Loucy (cell line): ENCODE measurements at regions not wholly inside any gene's neighbourhood (a gene's known extent, or its start where the extent isn't known, plus 50 kb on each side); places are given as distances from the start of the nearest gene placed in this dataset.

ENCODE experiments used
- H2AFZ ChIP-seq: fragments of 200-600 bp; sonication (generic); 2 replicates; pipeline ENCODE4 v1.6.0; 2016; ENCODE audit warnings: antibody characterized with exemption, mild to moderate bottlenecking, low read length, moderate library complexity
- H3F3A ChIP-seq: fragments of 200-600 bp; 2 replicates; pipeline ENCODE4 v1.6.0; 2016; ENCODE audit warnings: antibody characterized with exemption, low read depth, mild to moderate bottlenecking
- H3K27me3 ChIP-seq: fragments of 200-600 bp; sonication (generic); 2 replicates; pipeline ENCODE4 v1.6.1; 2014; ENCODE audit warnings: low read length, mild to moderate bottlenecking; ENCODE audit not compliant: insufficient read depth, poor library complexity, severe bottlenecking
- H3K36me3 ChIP-seq: fragments of 200-600 bp; sonication (generic); 2 replicates; pipeline ENCODE4 v1.6.1; 2016; ENCODE audit warnings: low read length; ENCODE audit not compliant: insufficient read depth
- H3K4me1 ChIP-seq: fragments of 200-600 bp; sonication (generic); 2 replicates; pipeline ENCODE4 v1.5.1; 2014; ENCODE audit warnings: low read length, mild to moderate bottlenecking; ENCODE audit not compliant: insufficient read depth, poor library complexity, severe bottlenecking
- H3K4me2 ChIP-seq: fragments of 200-600 bp; sonication (generic); 2 replicates; pipeline ENCODE4 v1.6.0; 2014; ENCODE audit warnings: antibody characterized with exemption, low read length, low read depth, mild to moderate bottlenecking; ENCODE audit not compliant: poor library complexity, severe bottlenecking
- H3K4me3 ChIP-seq: fragments of 200-600 bp; sonication (generic); 2 replicates; pipeline ENCODE4 v1.5.1; 2014; ENCODE audit warnings: low read length, mild to moderate bottlenecking, mixed read lengths; ENCODE audit not compliant: poor library complexity, severe bottlenecking
- H3K79me2 ChIP-seq: fragments of 200-600 bp; sonication (generic); 2 replicates; pipeline ENCODE4 v1.6.1; 2014; ENCODE audit warnings: low read length; ENCODE audit not compliant: insufficient read depth
- H3K9ac ChIP-seq: fragments of 200-600 bp; sonication (generic); 2 replicates; pipeline ENCODE4 v1.6.0; 2014; ENCODE audit warnings: mild to moderate bottlenecking, low read depth, low read length, moderate library complexity; ENCODE audit not compliant: poor library complexity, severe bottlenecking
- H3K9me2 ChIP-seq: fragments of 200-600 bp; sonication (generic); replicated peaks from 2 replicates; pipeline ENCODE4 v1.6.1; 2016; ENCODE audit warnings: low read depth, low read length, mixed read lengths
- H3K9me3 ChIP-seq: fragments of 200-600 bp; sonication (generic); 2 replicates; pipeline ENCODE4 v1.6.1; 2014; ENCODE audit warnings: mild to moderate bottlenecking, antibody characterized with exemption, low read length, low read depth; ENCODE audit not compliant: insufficient read depth
- H4K20me1 ChIP-seq: fragments of 200-600 bp; sonication (generic); 2 replicates; pipeline ENCODE4 v1.6.0; 2014; ENCODE audit warnings: antibody characterized with exemption, low read length, mild to moderate bottlenecking; ENCODE audit not compliant: insufficient read depth, poor library complexity, severe bottlenecking
- EZH2phosphoT487 ChIP-seq: fragments of 200-600 bp; IDR thresholded peaks from 2 replicates; pipeline ENCODE4 v1.6.1; 2018; ENCODE audit warnings: antibody characterized with exemption, mild to moderate bottlenecking, moderate library complexity, borderline replicate concordance
- TF ChIP-seq, protein P1 (sequence below): fragments of 200-600 bp; sonication (generic); conservative IDR thresholded peaks from 2 replicates; pipeline ENCODE4 v1.5.1; 2014; ENCODE audit warnings: mild to moderate bottlenecking, antibody characterized with exemption, low read length

DNA sequence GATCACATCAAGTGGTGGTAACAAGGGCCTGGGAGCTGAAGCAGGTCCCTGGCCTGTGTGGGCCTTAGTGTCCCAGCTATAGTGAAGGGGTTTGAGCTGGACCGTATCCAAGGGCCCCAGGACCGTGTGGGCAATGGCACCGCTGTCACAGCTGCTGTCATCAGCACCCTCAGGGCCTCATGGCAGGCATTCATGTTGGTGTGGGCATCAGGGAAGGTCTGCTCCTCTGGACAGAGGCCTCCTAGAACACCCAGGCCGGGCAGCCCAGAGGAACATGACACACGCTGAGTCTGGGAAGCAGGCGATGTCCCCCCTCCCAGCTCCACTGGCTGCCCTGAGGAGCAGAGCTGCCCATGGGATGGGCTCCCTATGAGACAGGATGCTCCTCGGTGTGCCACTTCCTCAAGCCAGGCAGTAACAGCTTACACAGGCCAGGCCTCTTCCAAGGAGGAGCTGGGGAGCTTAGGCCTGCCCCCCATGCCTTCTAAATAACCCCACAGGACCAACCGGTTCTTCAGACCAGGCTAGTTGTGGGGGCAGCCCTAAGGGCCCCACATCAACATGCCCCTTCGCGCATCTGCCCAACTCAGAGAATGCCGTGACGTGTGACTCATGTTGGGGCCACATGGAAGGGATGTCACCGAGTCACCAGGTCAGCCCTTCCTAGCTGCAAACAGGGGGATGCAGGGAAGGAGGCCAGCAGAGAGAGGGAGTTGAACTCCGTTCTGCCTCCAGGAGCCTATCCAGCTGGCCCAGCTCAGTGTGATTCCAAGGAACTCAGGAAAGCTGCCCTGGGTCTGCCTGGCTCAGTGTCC is 80.4 kb downstream of the PITPNM2 start:
- H3K79me2 ChIP-seq, result no peaks in the 10 kb centered on the region
- no peak overlapping the region for H3K4me2 ChIP-seq
- no peak overlapping the region for H3K4me3 ChIP-seq
- H3F3A ChIP-seq, result no peaks in the 10 kb centered on the region
- no peaks in the 10 kb centered on the region for H3K9me3 ChIP-seq
- H3K4me1 ChIP-seq, result peaks cover 16% of the 10 kb centered on the region
- H3K27me3 ChIP-seq, result no peaks in the 10 kb centered on the region
- H2AFZ ChIP-seq, result no peak overlapping the region
- TF ChIP-seq, protein P1, sequence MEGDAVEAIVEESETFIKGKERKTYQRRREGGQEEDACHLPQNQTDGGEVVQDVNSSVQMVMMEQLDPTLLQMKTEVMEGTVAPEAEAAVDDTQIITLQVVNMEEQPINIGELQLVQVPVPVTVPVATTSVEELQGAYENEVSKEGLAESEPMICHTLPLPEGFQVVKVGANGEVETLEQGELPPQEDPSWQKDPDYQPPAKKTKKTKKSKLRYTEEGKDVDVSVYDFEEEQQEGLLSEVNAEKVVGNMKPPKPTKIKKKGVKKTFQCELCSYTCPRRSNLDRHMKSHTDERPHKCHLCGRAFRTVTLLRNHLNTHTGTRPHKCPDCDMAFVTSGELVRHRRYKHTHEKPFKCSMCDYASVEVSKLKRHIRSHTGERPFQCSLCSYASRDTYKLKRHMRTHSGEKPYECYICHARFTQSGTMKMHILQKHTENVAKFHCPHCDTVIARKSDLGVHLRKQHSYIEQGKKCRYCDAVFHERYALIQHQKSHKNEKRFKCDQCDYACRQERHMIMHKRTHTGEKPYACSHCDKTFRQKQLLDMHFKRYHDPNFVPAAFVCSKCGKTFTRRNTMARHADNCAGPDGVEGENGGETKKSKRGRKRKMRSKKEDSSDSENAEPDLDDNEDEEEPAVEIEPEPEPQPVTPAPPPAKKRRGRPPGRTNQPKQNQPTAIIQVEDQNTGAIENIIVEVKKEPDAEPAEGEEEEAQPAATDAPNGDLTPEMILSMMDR, result no peak
- no peak for TF ChIP-seq EZH2phosphoT487
- H3K9me2 ChIP-seq, result no peaks in the 10 kb centered on the region
- H4K20me1 ChIP-seq, result no peaks in the 10 kb centered on the region
- no peak overlapping the region for H3K9ac ChIP-seq
- H3K36me3 ChIP-seq, result no peaks in the 10 kb centered on the region

DNA sequence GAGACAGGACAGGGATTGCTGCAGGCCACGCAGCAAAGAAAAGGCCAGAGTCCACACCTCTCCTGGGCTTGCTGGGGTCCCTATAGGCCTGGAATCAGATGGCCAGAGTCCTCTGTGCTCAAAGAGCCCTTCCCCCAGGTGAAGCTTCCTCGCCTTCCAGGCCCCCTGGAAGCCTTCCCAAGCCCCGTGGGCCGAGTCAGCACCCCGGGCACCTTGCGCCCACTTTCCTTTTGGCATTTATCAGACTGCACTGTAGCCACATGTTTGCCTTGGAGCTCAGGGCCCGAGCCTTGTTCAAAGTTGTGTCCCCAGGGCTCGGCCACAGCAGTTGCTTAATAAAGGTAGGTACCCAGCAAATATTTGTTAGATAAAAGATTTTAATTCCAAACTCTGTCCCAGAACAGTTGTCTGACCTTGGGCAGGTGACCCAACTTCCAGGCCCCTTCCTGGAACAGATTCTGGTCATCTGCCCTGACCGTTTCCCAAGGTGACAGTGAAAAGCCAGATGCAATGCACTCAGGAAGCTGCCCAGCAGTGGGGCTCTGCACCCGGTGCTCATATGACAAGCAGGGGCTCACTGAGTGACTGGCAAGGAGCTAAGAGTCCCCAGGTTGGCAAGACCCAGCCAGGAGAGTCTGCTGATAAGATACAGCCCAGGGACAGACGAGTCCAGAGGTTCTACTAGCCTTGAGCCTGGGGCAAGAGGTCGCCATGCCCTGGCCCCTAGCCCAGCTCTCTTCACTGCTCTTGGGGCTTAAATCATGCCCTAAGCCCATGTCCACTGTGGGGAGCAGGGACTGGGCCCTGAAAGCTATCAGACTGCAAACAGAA is 81.2 kb downstream of the PITPNM2 start:
- no peak overlapping the region for H3K9ac ChIP-seq

DNA sequence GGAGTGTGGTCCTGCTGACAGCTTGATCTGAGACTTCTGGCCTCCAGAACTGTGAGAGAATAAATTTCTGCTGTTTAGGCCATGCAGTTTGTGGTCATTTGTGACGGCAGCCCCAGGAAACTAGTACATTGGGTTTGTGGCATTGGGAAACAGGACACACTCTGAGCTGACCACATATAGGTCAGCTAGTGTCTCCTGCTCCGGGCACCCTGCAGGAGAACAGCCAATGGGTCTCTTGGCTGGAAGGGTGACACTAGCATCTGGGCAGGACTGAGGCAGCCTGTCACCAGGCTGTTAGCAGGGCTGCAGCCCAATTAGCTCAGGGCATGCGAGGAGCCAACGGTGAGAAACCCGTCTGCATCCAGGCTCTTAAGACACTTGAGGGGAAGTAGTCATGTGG is 83.2 kb downstream of the PITPNM2 start:
- TF ChIP-seq EZH2phosphoT487, result no peak
- TF ChIP-seq, protein P1, result no peak
- Histone ChIP-seq H3K27me3 (no peaks in the 10 kb centered on the region), H3K36me3 (no peaks in the 10 kb centered on the region), H3F3A (no peaks in the 10 kb centered on the region), H4K20me1 (no peaks in the 10 kb centered on the region), H2AFZ (no peak overlapping the region), H3K4me1 (peaks cover 10% of the 10 kb centered on the region), H3K9me2 (no peaks in the 10 kb centered on the region), H3K4me3 (no peak overlapping the region), H3K4me2 (no peak overlapping the region), H3K9ac (no peak overlapping the region), H3K79me2 (no peaks in the 10 kb centered on the region), H3K9me3 (no peaks in the 10 kb centered on the region)

More for the DNA sequence above, 81.2 kb downstream of the PITPNM2 start:
- Histone ChIP-seq H3F3A (no peaks in the 10 kb centered on the region), H3K27me3 (no peaks in the 10 kb centered on the region), H3K9me2 (no peaks in the 10 kb centered on the region), H4K20me1 (no peaks in the 10 kb centered on the region), H3K79me2 (no peaks in the 10 kb centered on the region), H3K4me2 (no peak overlapping the region), H2AFZ (no peak overlapping the region), H3K36me3 (no peaks in the 10 kb centered on the region), H3K9me3 (no peaks in the 10 kb centered on the region), H3K4me3 (no peak overlapping the region), H3K4me1 (peaks cover 10% of the 10 kb centered on the region)
- TF ChIP-seq EZH2phosphoT487, result no peak
- TF ChIP-seq, protein P1, result no peak
